Activated CD4-positive, alpha-beta T cell treated with anti-CD3 and anti-CD28 coated beads for 48 hours (primary cell): ENCODE measurements at regions not wholly inside any gene's neighbourhood (a gene's known extent, or its start where the extent isn't known, plus 50 kb on each side); places are given as distances from the start of the nearest gene placed in this dataset.
"Not testable (repeated sequence)": the region's sequence is repeated elsewhere in the genome, so short reads cannot be mapped to it uniquely, and the experiment has no call there.

Source experiments
- DNase-seq: peaks from one replicate; pipeline ENCODE4 v3.0.0-alpha.2; 2020

GRCh38 chr5:36392186-36392585 is 90.5 kb upstream of the RANBP3L start:
- no peak for DNase-seq

- DNase-seq = no peak
Observed at GRCh38 chr5:36392818-36393217, 91.1 kb upstream of the RANBP3L start.

- no peak for DNase-seq
Observed at GRCh38 chr5:36393656-36394428, 92.1 kb upstream of the RANBP3L start.

GRCh38 chr5:36395260-36395659 is 93.6 kb upstream of the RANBP3L start:
- DNase-seq = no peak

GRCh38 chr5:36395947-36396346 is 94.2 kb upstream of the RANBP3L start:
- DNase-seq = not testable (repeated sequence)

GRCh38 chr5:36396640-36397039 is 94.9 kb upstream of the RANBP3L start:
- no peak for DNase-seq

- no peak for DNase-seq
Observed at GRCh38 chr5:36397901-36398536, 96.3 kb upstream of the RANBP3L start.

- DNase-seq = no peak
Observed at GRCh38 chr5:36402512-36402906, 100.8 kb upstream of the RANBP3L start.

- no peak for DNase-seq
Observed at GRCh38 chr5:36403632-36404311, 102.1 kb upstream of the RANBP3L start.

- DNase-seq = no peak
Observed at GRCh38 chr5:36406023-36406422, 104.3 kb upstream of the RANBP3L start.

- DNase-seq = no peak
Observed at GRCh38 chr5:36407396-36407795, 105.7 kb upstream of the RANBP3L start.

GRCh38 chr5:36409711-36410110 is 108.0 kb upstream of the RANBP3L start:
- not testable (repeated sequence) for DNase-seq

GRCh38 chr5:36410672-36411071 is 109.0 kb upstream of the RANBP3L start:
- not testable (repeated sequence) for DNase-seq

GRCh38 chr5:36414869-36415282 is 113.2 kb upstream of the RANBP3L start:
- no peak for DNase-seq

GRCh38 chr5:36416605-36417004 is 114.9 kb upstream of the RANBP3L start:
- no peak for DNase-seq

- DNase-seq = no peak
Observed at GRCh38 chr5:36417221-36417620, 115.5 kb upstream of the RANBP3L start.

GRCh38 chr5:36417668-36418067 is 116.0 kb upstream of the RANBP3L start:
- DNase-seq = no peak

GRCh38 chr5:36418152-36418979 is 116.7 kb upstream of the RANBP3L start:
- no peak for DNase-seq

- DNase-seq = no peak
Observed at GRCh38 chr5:36421256-36421655, 119.6 kb upstream of the RANBP3L start.

- DNase-seq = no peak
Observed at GRCh38 chr5:36422952-36423351, 121.2 kb upstream of the RANBP3L start.

- no peak for DNase-seq
Observed at GRCh38 chr5:36423578-36424307, 122.0 kb upstream of the RANBP3L start.

- DNase-seq = not testable (repeated sequence)
Observed at GRCh38 chr5:36426070-36426469, 124.4 kb upstream of the RANBP3L start.
